ENCODE measurements at regions not wholly inside any gene's neighbourhood (a gene's known extent, or its start where the extent isn't known, plus 50 kb on each side); places are given as distances from the start of the nearest gene placed in this dataset.

GRCh38 chrX:13099121-13099520, 54.7 kb upstream of the FAM9C start:
- no peaks in the 10 kb centered on the region for H3K36me3 ChIP-seq (replicated peaks; ENCODE audit: control insufficient read depth, insufficient read depth, low read length)
- H3K4me3 ChIP-seq (ENCODE audit: insufficient read depth, low read depth, low read length), result no peak overlapping the region
- no peaks in the 10 kb centered on the region for H3K27me3 ChIP-seq (ENCODE audit: control insufficient read depth, insufficient read depth, low read length)
- no peak for DNase-seq

- Histone ChIP-seq H3K4me3 (ENCODE audit: insufficient read depth, low read depth, low read length) (no peak overlapping the region), H3K36me3 (replicated peaks; ENCODE audit: control insufficient read depth, insufficient read depth, low read length) (no peaks in the 10 kb centered on the region), H3K27me3 (ENCODE audit: control insufficient read depth, insufficient read depth, low read length) (no peaks in the 10 kb centered on the region)
- no peak for DNase-seq
These were observed 52.3 kb upstream of the FAM9C start for GRCh38 chrX:13096728-13097127.

- DNase-seq, result peak; percentile 14
- no peak overlapping the region for H3K4me3 ChIP-seq (ENCODE audit: insufficient read depth, low read depth, low read length)
- H3K27me3 ChIP-seq (ENCODE audit: control insufficient read depth, insufficient read depth, low read length), result no peaks in the 10 kb centered on the region
- H3K36me3 ChIP-seq (replicated peaks; ENCODE audit: control insufficient read depth, insufficient read depth, low read length), result no peaks in the 10 kb centered on the region
These were observed 50.5 kb upstream of the FAM9C start for GRCh38 chrX:13094828-13095341.

GRCh38 chrX:13094374-13094773, 50.0 kb upstream of the FAM9C start:
- H3K4me3 ChIP-seq (ENCODE audit: insufficient read depth, low read depth, low read length), result no peak overlapping the region
- DNase-seq, result no peak
- H3K27me3 ChIP-seq (ENCODE audit: control insufficient read depth, insufficient read depth, low read length), result no peaks in the 10 kb centered on the region
- H3K36me3 ChIP-seq (replicated peaks; ENCODE audit: control insufficient read depth, insufficient read depth, low read length), result no peaks in the 10 kb centered on the region

All from H7 (cell line).